Upper lobe of right lung (tissue), 1 donor: ENCODE measurements at regions not wholly inside any gene's neighbourhood (a gene's known extent, or its start where the extent isn't known, plus 50 kb on each side); places are given as distances from the start of the nearest gene placed in this dataset.
A peak's percentile ranks its signal among the peaks of the same experiment; 100 is the strongest.

ENCODE experiments used
- ATAC-seq: fragments of 200-7000 bp; cut with Tn5 transposase; one replicate; pipeline ENCODE4 v1.9.1; 2020; ENCODE audit warnings: mild to moderate bottlenecking, moderate library complexity
- DNase-seq: peaks from one replicate; pipeline ENCODE4 v3.0.0-alpha.2; 2020
- H3K27ac ChIP-seq: fragments of 200-600 bp; one replicate; pipeline ENCODE4 v1.8.0; 2022
- H3K27me3 ChIP-seq: fragments of 200-600 bp; one replicate; pipeline ENCODE4 v1.8.0; 2022; ENCODE audit warnings: mild to moderate bottlenecking
- H3K36me3 ChIP-seq: fragments of 200-600 bp; one replicate; pipeline ENCODE4 v1.8.0; 2022
- H3K4me1 ChIP-seq: fragments of 200-600 bp; one replicate; pipeline ENCODE4 v1.8.0; 2022
- H3K4me3 ChIP-seq: fragments of 200-600 bp; one replicate; pipeline ENCODE4 v1.8.0; 2022; ENCODE audit warnings: mild to moderate bottlenecking
- H3K9me3 ChIP-seq: fragments of 200-600 bp; one replicate; pipeline ENCODE4 v1.8.0; 2022
- CTCF ChIP-seq: fragments of 200-600 bp; IDR thresholded peaks from one replicate; pipeline ENCODE4 v1.8.0; 2022; ENCODE audit warnings: antibody characterized with exemption
- intact Hi-C: fragments of 100-400 bp; cut with DNase I; formaldehyde crosslinking; loops from one replicate; pipeline ENCODE4 v1.11.0; 2022
- donor health status: DM: no; HTN: yes; CAD: no; lungs with severe emphysema.

- no peaks in the 10 kb centered on the region for H3K36me3 ChIP-seq
- no peaks in the 10 kb centered on the region for H3K9me3 ChIP-seq
- no peak for TF ChIP-seq CTCF
- intact Hi-C loops = no loop called here
- no peaks in the 10 kb centered on the region for H3K27me3 ChIP-seq
- H3K27ac ChIP-seq = peak overlapping the region; percentile 51
- peak; percentile 72 for DNase-seq
- no peak overlapping the region for H3K4me3 ChIP-seq
- H3K4me1 ChIP-seq = no peaks in the 10 kb centered on the region
- ATAC-seq = peak; percentile 84
These were observed 57.9 kb upstream of the EPAS1 start for GRCh38 chr2:46239175-46239846.

- peak overlapping the region; percentile 51 for H3K27ac ChIP-seq
- no peaks in the 10 kb centered on the region for H3K27me3 ChIP-seq
- H3K4me1 ChIP-seq = no peaks in the 10 kb centered on the region
- H3K9me3 ChIP-seq = no peaks in the 10 kb centered on the region
- intact Hi-C loops = no loop called here
- no peak overlapping the region for H3K4me3 ChIP-seq
- no peak for DNase-seq
- TF ChIP-seq CTCF = no peak
- peak; percentile 6 for ATAC-seq
- no peaks in the 10 kb centered on the region for H3K36me3 ChIP-seq
These were observed 57.4 kb upstream of the EPAS1 start for GRCh38 chr2:46239847-46240181.

GRCh38 chr2:46241344-46241743 is 55.9 kb upstream of the EPAS1 start:
- intact Hi-C loops = no loop called here
- H3K4me1 ChIP-seq = no peaks in the 10 kb centered on the region
- no peak overlapping the region for H3K27ac ChIP-seq
- no peaks in the 10 kb centered on the region for H3K9me3 ChIP-seq
- H3K4me3 ChIP-seq = no peak overlapping the region
- no peaks in the 10 kb centered on the region for H3K27me3 ChIP-seq
- no peak for TF ChIP-seq CTCF
- H3K36me3 ChIP-seq = no peaks in the 10 kb centered on the region
- DNase-seq (no peak), ATAC-seq (peak; percentile 59)

- Histone ChIP-seq H3K4me1 (peaks cover 4% of the 10 kb centered on the region), H3K4me3 (no peak overlapping the region), H3K27me3 (no peaks in the 10 kb centered on the region), H3K36me3 (no peaks in the 10 kb centered on the region), H3K9me3 (no peaks in the 10 kb centered on the region), H3K27ac (no peak overlapping the region)
- intact Hi-C loops = no loop called here
- no peak for TF ChIP-seq CTCF
- ATAC-seq = no peak
- no peak for DNase-seq
These were observed 51.3 kb upstream of the EPAS1 start for GRCh38 chr2:46245869-46246268.

GRCh38 chr2:46246790-46247189 is 50.4 kb upstream of the EPAS1 start:
- no peak for TF ChIP-seq CTCF
- no peak overlapping the region for H3K4me3 ChIP-seq
- no peaks in the 10 kb centered on the region for H3K27me3 ChIP-seq
- DNase-seq = no peak
- H3K9me3 ChIP-seq = no peaks in the 10 kb centered on the region
- no peak for ATAC-seq
- no peak overlapping the region for H3K27ac ChIP-seq
- H3K36me3 ChIP-seq = no peaks in the 10 kb centered on the region
- intact Hi-C loops = no loop called here
- peaks cover 4% of the 10 kb centered on the region for H3K4me1 ChIP-seq
